Ovary (tissue), 3 donors: ENCODE measurements at regions not wholly inside any gene's neighbourhood (a gene's known extent, or its start where the extent isn't known, plus 50 kb on each side); places are given as distances from the start of the nearest gene placed in this dataset.

Source experiments
- CTCF ChIP-seq, 3 donors: fragments of 450-650 bp in 2 of 3; fragments of 200-600 bp in 1 of 3; IDR thresholded peaks; one replicate each; pipeline versions ENCODE4 v1.5.1 to v1.8.0; 2016 to 2022; ENCODE audit warnings: antibody characterized with exemption in 3 of 3, mild to moderate bottlenecking in 1 of 3
- POLR2A ChIP-seq: fragments of 450-650 bp; IDR thresholded peaks from one replicate; pipeline ENCODE4 v1.6.1; 2017; ENCODE audit warnings: antibody characterized with exemption, mild to moderate bottlenecking, moderate library complexity
- donor health status: DM: no; HTN: no; CAD: no.

- TF ChIP-seq CTCF (IDR thresholded peaks at IDR 0.05) (no peak), POLR2A (no peak)
These were observed 190.8 kb downstream of the VGLL3 start for GRCh38 chr3:86800116-86800515.
